ENCODE measurements at regions not wholly inside any gene's neighbourhood (a gene's known extent, or its start where the extent isn't known, plus 50 kb on each side); places are given as distances from the start of the nearest gene placed in this dataset.

- TF ChIP-seq THRA (IDR thresholded peaks at IDR 0.05), result no peak
- TF ChIP-seq HNRNPH1 (optimal IDR thresholded peaks at IDR 0.05; ENCODE audit: low read depth, low read length), result no peak
- no peak for TF ChIP-seq MIER1 (IDR thresholded peaks at IDR 0.05; ENCODE audit: low read depth)
- TF ChIP-seq HOXB6 (CRISPR knock-in tag; IDR thresholded peaks at IDR 0.05; ENCODE audit: borderline replicate concordance), result no peak
- TF ChIP-seq CTBP1 (IDR thresholded peaks at IDR 0.05; ENCODE audit: borderline replicate concordance), result peak; percentile 65; the same call in 1 of the 2 replicates
- TF ChIP-seq GTF2E2 (tag; IDR thresholded peaks at IDR 0.05), result no peak
- no peak for TF ChIP-seq BHLHE40 (IDR thresholded peaks at IDR 0.05; ENCODE audit: low read length)
- TF ChIP-seq RFX1 (IDR thresholded peaks at IDR 0.05), result no peak
- no peak for TF ChIP-seq ZFP1 (CRISPR knock-in tag; IDR thresholded peaks at IDR 0.05)
- no peak for TF ChIP-seq NFE2L1 (tag; IDR thresholded peaks at IDR 0.05; ENCODE audit: borderline replicate concordance, low read depth)
- no peak for TF ChIP-seq CBX8 (IDR thresholded peaks at IDR 0.05; ENCODE audit: borderline replicate concordance, extremely low read depth, low read depth, low read length, poor library complexity, severe bottlenecking)
- peak; percentile 15; the same call in 1 of the 2 replicates for TF ChIP-seq FOXP1 (CRISPR knock-in tag; IDR thresholded peaks at IDR 0.05)
- TF ChIP-seq, protein P1, sequence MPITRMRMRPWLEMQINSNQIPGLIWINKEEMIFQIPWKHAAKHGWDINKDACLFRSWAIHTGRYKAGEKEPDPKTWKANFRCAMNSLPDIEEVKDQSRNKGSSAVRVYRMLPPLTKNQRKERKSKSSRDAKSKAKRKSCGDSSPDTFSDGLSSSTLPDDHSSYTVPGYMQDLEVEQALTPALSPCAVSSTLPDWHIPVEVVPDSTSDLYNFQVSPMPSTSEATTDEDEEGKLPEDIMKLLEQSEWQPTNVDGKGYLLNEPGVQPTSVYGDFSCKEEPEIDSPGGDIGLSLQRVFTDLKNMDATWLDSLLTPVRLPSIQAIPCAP (CRISPR knock-in tag; IDR thresholded peaks at IDR 0.05; ENCODE audit: borderline replicate concordance), result no peak
- TF ChIP-seq SRSF3 (IDR thresholded peaks at IDR 0.05; ENCODE audit: insufficient read depth, low read length), result no peak
- no peak for TF ChIP-seq CTCF (IDR thresholded peaks at IDR 0.05 in 2 of 3, conservative IDR thresholded peaks at IDR 0.05 in 1 of 3; ENCODE audit: insufficient read depth in 2 of 3, low read depth in 1 of 3, low read length in 3 of 3)
- no peak for TF ChIP-seq DNMT1 (IDR thresholded peaks at IDR 0.05)
- no peak for TF ChIP-seq RB1 (IDR thresholded peaks at IDR 0.05; ENCODE audit: low read depth)
- TF ChIP-seq, protein P2, sequence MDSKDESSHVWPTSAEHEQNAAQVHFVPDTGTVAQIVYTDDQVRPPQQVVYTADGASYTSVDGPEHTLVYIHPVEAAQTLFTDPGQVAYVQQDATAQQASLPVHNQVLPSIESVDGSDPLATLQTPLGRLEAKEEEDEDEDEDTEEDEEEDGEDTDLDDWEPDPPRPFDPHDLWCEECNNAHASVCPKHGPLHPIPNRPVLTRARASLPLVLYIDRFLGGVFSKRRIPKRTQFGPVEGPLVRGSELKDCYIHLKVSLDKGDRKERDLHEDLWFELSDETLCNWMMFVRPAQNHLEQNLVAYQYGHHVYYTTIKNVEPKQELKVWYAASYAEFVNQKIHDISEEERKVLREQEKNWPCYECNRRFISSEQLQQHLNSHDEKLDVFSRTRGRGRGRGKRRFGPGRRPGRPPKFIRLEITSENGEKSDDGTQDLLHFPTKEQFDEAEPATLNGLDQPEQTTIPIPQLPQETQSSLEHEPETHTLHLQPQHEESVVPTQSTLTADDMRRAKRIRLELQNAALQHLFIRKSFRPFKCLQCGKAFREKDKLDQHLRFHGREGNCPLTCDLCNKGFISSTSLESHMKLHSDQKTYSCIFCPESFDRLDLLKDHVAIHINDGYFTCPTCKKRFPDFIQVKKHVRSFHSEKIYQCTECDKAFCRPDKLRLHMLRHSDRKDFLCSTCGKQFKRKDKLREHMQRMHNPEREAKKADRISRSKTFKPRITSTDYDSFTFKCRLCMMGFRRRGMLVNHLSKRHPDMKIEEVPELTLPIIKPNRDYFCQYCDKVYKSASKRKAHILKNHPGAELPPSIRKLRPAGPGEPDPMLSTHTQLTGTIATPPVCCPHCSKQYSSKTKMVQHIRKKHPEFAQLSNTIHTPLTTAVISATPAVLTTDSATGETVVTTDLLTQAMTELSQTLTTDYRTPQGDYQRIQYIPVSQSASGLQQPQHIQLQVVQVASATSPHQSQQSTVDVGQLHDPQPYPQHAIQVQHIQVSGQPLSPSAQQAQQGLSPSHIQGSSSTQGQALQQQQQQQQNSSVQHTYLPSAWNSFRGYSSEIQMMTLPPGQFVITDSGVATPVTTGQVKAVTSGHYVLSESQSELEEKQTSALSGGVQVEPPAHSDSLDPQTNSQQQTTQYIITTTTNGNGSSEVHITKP (IDR thresholded peaks at IDR 0.05; ENCODE audit: partially characterized antibody), result no peak
- TF ChIP-seq ZNF586 (CRISPR knock-in tag; conservative IDR thresholded peaks at IDR 0.05), result no peak
Measured at GRCh38 chr1:234745844-234746797, 136.1 kb upstream of the IRF2BP2 start (continued).

All from K562 (cell line).